Posterior cingulate gyrus (tissue), 11 donors: ENCODE measurements at regions not wholly inside any gene's neighbourhood (a gene's known extent, or its start where the extent isn't known, plus 50 kb on each side); places are given as distances from the start of the nearest gene placed in this dataset.
A peak's percentile ranks its signal among the peaks of the same experiment; 100 is the strongest.

Experiments used
- DNase-seq, 10 donors: peaks; one replicate each; pipeline versions ENCODE4 v3.0.0 to v3.0.0-alpha.2; 2020 to 2021; ENCODE audit warnings: mixed read lengths in 3 of 10
- intact Hi-C: fragments of 100-400 bp; cut with DNase I; formaldehyde crosslinking; loops from one replicate; pipeline ENCODE4 v1.15.1; 2023

- intact Hi-C loops, result no loop called here
These were observed 55.1 kb upstream of the PAGE4 start for GRCh38 chrX:49773993-49774392.

GRCh38 chrX:49767236-49767635 is 61.9 kb upstream of the PAGE4 start:
- DNase-seq, result no peak
- intact Hi-C loops, result no loop called here

More at GRCh38 chrX:49773993-49774392, 55.1 kb upstream of the PAGE4 start:
- DNase-seq, result no peak

- DNase-seq, result no peak
- intact Hi-C loops, result no loop called here
These were observed 66.5 kb upstream of the PAGE1 start for GRCh38 chrX:49762175-49762720.

- intact Hi-C loops, result no loop called here
- no peak for DNase-seq
These were observed 65.7 kb upstream of the PAGE1 start for GRCh38 chrX:49761481-49761880.

- intact Hi-C loops, result no loop called here
- no peak for DNase-seq
These were observed 64.6 kb upstream of the PAGE1 start for GRCh38 chrX:49760290-49760890.

- intact Hi-C loops, result loop anchor here (2.0 to 10.0 kb wide), 2 partner anchors 76 to 462 kb away; no protein-coding TSS in a partner anchor
These were observed 60.9 kb upstream of the PAGE1 start for GRCh38 chrX:49756692-49757091.

GRCh38 chrX:49754233-49754857 is 58.6 kb upstream of the PAGE1 start:
- intact Hi-C loops, result loop anchor here (10.0 kb wide), 1 partner anchor 460 kb away; no protein-coding TSS in a partner anchor
- peak in 5 of 10 donors; percentile 9 to 83 (median 23) for DNase-seq

More at GRCh38 chrX:49756692-49757091, 60.9 kb upstream of the PAGE1 start:
- no peak for DNase-seq

- intact Hi-C loops, result loop anchor here (10.0 kb wide), 1 partner anchor 459 kb away; no protein-coding TSS in a partner anchor
- no peak for DNase-seq
These were observed 57.9 kb upstream of the PAGE1 start for GRCh38 chrX:49753691-49754090.

GRCh38 chrX:49748211-49748956 is 52.6 kb upstream of the PAGE1 start:
- DNase-seq, result no peak
- intact Hi-C loops, result no loop called here

GRCh38 chrX:49746306-49746705 is 50.5 kb upstream of the PAGE1 start:
- no peak for DNase-seq
- intact Hi-C loops, result no loop called here
